GM18517 (cell line): ENCODE measurements at regions not wholly inside any gene's neighbourhood (a gene's known extent, or its start where the extent isn't known, plus 50 kb on each side); places are given as distances from the start of the nearest gene placed in this dataset.

ENCODE experiments used
- ATAC-seq: cut with Tn5 transposase; IDR thresholded peaks from one replicate; pipeline ENCODE4 v1.9.1; 2021; ENCODE audit warnings: mild to moderate bottlenecking, moderate library complexity; ENCODE audit not compliant: unreplicated experiment

DNA sequence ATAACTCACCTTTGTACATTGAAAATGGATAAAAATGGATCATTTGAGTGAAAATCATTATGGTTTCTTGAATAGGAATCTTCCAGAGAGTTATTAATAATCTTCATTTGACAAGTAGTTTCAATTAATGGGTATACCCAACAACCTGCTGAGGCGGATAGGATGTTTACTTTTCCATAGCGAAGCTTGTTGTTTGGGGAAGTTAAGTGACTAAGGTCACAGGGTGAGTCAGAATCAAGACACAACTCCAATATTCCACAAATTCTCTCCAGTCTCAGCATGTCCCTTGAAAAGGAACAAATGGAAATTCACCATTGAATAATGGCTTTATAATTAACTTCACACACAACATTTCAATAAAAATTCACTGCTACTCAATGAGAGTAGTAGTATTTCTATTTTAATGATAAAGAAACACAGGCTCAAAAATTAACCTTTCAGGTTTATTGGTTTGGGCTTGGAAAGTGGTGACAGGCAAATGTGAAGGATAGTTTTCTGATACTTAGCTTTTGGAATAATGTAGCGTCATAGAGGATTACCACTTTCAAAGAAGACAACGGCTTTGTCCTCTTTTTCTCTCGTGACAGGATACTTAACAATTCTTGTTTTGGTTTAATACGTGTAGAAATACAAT lies 211.3 kb downstream of the GPD2 start:
- ATAC-seq, result no peak

DNA sequence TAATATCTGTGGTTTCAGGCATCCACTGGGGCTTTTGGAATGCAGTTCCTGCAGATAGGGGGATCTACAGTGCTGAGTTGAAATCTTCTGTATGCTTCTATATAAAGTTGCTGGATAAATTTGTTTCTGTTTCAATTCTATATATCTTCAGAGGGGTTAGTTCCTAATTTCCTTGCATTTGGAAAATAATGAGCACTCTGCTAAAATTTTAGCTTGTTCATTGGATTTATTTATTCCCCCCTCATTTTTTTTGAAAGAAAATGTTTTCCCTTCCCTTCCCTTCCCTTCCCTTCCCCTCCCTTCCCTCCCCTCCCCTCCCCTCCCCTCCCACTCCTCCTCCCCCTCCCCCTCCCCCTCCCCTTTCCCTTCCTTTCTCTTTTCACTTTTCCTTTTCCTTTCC lies 212.3 kb downstream of the GPD2 start:
- no peak for ATAC-seq

DNA sequence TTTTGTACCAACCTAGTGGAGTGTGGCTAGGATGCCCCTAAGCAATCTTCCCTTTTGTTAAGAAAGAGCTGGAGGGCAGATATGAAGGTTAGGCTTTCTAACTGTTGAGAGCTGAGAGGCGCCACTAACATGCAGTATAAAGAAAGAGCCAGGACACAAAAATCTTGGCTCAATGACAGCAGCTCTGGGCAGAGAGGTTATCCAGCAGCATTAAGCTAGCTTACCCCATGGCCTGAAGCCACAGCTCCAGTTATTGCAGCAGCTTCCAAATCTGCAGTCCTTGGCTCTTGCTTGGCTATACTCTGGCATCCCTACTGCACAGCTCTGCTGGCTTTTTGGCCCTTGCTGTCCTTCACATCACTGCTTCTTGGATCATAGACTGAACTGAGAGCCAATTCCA lies 213.4 kb downstream of the GPD2 start:
- ATAC-seq, result no peak

DNA sequence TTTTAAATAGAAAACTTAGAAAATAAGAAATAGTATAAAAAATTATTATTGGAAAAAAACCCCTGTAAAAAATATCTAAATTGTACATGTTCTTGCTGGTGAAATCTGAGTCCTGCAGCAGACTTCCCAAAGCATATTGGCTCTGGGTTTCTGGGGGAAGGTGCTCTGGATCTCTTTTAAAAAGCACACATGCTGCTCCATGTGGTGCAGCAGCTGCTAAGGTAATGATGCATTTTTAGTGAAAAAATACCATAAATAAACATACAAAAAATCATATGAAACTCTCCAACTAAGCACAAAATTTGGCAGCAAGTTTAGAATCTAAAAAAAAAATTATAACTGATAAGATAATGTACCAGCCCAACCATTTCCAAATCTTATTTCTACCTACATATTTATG lies 216.5 kb downstream of the GPD2 start:
- ATAC-seq, result no peak

DNA sequence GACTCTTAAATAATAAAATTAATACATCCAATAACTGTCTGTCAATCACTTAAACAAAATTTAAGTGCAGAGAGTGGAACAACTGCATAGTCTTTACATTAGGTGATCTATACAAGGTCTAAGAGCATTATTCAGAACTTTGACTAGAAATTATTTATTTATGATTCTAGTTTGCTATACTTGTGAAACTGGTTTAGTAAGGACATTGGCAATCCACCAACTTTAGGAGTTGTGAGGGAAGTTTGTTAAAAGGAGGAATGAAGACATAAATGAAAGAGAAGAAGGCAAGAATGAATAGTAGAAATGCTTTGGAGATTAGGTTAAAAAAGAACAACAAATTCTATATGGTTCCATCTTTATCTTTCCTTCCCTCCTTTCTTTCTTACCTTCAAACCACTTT lies 217.5 kb downstream of the GPD2 start:
- no peak for ATAC-seq

DNA sequence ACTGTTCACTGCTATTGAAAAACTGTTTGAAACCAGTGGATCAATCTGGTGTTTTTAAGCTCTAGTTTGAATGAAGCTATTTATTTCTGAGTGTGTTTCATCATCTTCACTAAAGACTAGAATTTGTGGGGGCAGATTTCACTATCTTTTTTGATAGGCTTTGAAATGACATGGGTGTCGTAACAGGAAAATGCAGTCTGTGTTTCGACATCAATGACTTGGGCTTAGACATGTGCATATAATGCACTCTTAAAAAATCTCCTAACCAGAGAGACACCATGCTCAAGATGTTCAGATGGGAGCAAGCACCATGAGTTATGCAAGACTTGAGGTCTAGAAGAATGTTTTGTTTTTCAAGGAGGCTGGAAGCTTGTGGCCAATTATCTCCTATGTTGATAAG lies 221.6 kb downstream of the GPD2 start:
- ATAC-seq, result no peak

DNA sequence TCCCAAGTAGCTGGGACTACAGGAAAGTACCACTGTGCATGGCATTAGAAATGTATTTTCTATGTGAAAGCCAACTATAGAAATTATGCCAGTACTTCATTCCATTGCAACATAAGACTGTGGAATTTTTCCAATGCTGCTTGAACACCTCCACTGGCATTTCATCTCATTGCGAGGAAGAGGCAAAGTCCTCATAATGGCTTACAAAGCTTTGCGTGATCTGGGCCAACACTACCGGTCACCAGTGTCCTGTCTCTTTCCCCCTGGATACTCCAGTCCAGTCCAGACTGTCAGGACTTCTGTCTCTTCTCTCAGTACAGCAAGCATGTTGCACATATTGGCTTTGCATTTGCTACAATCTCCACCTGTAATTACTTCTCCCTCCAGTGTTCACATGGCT lies 223.5 kb downstream of the GPD2 start:
- no peak for ATAC-seq

DNA sequence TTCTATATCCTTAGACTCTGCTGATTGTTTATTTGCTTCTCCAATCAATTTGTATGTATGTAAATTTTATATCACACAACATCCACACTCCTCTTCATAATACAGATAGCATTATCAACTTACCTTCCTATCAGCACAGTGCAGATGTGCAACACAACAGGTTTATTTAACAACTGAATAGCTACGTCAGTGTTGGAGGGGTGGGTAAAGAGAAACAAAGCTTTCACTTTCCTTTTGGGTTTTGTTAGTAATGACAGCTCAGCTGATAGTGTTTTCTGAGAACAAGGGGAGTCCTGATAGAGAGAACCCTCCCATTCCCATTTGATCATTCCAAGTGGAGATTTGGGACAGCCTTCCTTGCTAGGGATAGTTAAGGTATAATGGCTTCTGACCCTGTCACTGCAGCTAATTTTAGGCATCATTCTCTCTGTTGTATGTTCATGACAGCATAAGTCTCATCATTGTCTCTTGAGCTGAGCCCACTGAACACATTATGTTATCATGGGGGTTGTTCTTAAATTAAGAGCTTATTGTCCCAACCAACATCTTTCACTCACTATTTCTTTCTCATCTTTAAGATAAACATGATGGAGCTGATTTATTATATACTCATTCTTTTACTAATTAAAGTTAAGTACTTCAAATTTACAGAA lies 227.7 kb downstream of the GPD2 start:
- ATAC-seq, result peak; percentile 82

DNA sequence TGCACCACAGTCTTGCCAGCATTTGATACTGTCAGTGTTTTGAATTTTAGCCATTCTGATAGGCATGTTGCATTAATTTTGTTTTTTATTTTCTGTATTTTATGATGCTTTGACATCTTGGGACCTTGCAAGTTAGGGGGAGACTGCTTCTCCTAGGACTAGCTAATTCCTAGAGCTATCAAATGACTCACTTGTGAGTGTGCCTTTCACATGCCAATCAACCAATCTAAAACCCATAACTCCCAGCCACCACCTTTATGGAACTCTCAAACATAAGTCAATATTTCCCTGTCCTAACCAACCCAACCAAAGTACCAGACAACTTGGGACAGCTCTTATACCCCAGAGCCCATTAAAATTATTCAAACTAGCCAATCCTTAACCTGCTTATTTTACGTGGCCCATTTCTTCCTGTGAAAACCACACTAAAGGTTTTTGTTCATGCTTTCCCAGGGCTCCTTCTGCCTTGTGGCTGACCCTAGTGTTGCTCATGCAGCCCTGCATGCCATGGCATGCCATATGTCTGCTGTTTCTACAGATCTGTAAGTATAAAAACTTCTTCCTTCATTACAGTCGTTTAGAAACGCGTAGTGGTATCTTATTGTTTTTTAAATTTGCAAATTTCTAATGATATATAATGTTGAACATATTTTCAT lies 230.1 kb downstream of the GPD2 start:
- no peak for ATAC-seq

DNA sequence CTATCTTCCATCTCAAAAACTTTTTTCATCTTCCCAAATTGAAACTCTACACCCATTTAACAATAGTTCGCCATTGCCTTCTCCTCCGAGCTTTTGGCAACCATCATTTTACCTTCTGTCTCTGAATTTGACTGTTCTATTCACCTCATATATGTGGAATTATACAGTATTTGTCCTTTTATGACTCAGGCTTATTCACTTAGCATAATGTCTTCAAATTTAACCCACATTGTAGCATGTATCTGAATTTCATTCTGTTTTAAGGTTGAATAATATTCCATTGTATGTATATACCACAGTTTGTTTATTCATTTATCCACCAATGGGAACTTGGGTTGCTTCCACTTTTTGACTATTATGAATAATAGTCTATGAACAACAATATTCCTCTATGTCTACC lies 233.9 kb downstream of the GPD2 start:
- no peak for ATAC-seq

DNA sequence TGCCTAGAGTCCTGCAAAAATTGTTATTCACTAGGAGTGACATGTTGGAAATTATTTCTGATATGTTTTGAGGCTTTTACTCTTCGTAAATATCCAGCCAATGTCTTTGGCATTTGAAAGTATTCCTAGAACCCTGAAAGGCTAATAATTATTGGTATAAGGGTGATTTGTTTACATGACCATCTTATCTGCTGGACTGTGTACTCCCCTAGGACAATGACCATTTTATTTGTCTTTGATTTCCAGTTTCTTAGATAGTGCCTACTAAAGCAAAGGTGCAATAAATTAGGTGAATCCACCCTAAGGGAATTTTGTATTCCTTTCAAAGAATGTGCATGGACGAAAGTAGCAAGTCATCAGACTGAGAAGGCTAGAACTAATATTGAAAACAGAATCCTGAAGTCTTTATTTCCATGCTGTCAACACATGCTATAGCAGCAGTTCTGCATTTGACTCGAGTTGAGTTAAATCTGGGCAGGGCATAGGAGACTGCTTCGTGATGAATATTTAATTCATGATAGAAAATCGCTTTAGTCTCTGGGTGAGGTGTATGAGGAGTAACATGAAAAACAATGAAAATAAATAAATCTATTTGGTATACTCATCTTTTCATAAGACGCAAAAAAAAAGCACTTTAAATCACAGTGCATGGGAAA lies 235.7 kb downstream of the GPD2 start:
- ATAC-seq, result no peak

DNA sequence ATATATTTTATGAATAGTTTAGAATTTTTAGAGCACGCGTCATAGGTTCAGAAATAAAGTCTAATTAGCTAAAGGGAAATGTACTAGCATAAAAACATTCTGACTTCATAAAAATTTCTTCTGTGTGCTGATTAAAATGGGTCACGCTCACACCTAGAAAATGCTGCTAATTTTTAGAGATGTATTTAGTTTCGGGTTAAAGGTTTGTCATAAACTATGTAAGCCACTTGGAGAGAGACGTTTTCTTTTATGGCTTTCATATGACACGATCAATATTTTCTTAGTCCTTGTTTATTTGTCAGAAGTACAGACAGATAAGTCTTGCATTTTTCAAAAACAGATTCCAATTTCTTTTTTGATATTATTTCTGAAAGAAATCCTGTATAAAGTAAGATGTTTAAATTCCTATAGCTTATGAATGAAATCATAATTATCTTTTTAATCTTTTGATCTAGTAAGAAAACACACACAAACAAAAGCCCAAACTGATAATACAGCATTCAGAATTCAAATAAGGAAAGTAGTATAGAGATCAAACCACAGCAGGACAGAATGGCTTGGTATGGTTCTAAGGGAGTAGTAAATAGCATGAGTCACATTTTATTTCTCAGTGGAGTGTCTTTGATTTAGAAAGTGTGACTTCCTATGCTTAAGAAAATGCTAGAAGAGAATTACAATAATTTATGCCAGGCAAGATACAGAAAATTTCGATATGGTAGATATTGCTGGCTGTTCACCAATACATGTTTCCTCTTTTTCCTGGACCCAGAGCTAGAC lies 236.6 kb downstream of the GPD2 start:
- ATAC-seq, result no peak

DNA sequence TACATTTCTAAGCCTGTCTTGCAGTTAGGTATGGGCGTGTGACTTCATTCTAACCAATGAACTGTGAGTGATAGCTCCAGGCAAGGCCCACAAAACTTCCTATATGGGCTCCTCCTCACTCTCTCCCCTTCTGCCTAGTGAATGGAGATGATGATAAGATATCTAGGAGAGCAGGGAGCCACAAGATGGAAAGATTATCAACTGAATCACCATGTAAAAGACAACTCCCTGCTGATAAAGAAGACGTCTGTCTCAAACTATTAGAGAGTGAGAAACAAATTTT lies 237.1 kb downstream of the GPD2 start:
- ATAC-seq, result no peak

DNA sequence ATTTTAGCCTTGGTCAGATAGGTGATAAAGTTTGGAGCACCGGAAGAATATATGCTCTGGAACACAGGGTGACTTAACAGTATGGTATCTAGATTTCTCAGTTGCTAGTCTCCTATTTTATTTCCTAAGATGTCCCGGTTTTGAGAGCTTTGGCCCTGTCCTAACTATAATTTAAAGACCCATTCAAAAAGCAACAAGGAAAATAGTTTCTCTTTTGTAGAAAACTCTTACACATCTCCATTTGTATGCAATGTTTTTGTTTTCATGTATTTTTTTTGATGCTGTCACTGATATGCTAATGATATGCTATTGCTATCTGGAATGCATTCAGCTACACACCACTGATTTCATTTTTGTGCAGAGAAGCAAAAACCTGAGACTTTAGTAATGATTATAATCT lies 237.8 kb downstream of the GPD2 start:
- no peak for ATAC-seq

DNA sequence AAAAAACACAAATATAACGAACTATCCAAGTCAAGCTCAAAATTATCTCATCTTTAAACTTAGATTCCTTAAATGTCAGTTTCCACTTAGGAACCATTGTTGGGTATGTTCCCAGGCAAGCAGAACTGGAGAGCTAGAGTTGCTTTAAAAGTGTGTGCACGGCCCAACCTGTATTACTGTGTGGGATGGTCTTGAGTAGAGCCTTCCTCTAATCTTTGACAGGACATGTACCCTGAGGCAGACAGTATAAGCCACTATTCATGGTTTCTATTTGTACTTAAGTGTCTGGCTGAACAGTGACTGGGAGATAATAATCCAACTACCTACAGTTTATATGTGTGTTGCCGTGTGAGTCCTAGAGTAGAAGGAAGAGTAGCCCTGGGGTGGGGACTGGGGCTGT lies 239.7 kb downstream of the GPD2 start:
- no peak for ATAC-seq

DNA sequence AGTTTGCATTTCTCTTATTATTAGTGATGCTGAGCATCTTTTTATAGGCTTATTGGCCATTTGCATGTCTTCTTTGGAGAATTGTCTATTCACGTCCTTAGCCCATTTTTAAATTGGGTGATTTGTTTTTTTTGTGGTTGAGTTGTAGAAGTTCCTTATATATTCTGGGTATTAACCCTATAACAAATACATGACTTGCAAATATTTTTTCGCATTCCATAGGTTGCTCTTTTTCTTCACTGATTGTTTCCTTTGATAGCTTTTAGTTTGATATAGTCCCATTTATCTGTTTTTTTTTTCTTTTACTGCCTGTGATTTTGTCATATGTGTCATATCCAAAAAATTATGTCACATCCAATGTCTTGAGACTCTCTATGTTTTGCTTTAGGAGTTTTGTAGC lies 243.6 kb downstream of the GPD2 start:
- ATAC-seq, result no peak

DNA sequence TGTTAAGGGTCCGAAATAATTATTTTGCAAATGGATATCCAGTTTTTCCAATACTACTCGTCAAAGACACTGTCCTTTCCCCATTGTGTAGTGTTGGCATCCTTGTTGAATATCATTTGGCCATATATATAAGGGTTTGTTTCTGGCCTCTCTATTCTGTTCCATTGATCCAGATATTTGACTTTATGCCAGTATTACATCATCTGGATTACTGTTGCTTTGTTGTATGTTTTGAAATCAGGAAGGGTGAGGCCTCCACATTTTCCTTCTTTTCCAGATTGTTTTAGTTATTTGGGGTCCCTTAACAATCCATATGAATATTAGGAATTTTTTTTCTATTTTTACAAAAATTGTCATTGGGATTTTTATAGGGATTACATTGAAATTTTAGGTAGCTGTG lies 244.1 kb downstream of the GPD2 start:
- ATAC-seq, result no peak

DNA sequence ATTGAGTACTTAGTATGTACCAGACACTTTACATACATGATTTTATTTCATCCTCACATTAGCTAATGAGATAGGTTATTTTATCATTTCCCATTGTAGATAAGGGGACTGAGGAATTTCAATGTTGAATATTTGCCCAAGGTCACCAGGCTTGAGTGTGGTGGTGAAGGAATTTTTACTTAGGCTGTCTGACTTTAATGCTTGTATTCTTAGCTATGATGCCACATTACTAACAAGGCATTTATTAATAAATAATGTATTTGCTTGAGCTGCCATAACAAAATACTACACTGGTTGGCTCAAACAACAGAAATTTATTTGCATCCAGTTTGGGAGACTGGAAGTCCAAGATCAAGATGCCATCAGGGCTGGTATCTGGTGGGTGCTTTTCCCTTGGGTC lies 250.9 kb downstream of the GPD2 start:
- no peak for ATAC-seq

DNA sequence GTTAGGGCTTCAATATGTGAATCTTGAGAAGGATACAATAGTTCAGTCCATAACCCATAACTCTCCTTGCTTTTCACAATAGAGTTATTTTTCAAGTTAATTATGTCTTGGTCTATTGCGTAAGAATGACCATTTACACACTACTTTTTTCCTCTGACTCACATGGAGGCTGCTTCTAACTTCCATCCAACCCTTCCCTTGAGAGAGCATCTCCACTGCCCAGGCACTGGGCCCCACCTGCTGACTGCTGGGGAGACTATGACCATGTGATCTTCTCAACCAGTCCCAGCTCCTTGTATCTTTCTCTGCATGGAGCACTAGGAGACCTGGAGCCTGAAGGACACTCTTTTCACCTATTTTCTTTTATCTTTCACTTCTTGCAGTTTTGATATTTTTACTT lies 251.5 kb downstream of the GPD2 start:
- no peak for ATAC-seq

DNA sequence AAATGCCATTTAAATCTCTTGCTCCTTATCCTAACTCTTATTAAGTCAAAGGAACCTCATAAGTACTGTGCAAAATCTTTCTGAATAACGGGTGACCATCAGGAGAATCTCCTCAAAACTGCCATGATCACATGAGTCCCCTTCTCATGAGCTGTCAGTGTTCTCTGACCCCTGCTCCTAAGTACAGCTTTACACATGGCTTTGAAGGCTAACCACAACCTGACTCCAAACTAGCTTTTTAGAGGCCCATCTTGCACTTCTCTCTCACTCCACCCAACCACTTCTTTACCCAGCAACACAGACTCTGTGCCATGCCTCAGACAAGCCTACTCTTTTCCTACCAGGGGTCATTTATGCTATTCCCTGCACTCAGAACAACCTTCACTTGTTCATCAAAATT lies 253.8 kb downstream of the GPD2 start:
- no peak for ATAC-seq

DNA sequence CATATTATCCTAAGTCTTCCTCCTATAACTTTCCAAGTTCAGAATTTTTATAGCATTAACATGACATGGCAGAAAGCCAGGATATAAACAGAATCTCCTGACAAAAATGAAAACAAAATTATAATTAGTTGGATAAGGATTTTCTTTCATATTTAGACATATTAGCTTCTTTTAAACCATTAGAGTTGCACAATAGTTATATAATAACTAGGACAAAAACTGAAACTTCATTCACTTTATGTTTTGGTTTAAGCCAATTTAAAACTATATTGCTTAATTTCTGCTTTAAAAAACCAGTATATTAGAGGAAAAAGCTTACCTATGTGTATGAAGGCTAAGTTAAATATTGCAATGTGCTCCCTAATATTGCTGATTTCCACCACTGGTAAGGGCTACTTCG lies 254.8 kb downstream of the GPD2 start:
- ATAC-seq, result no peak

DNA sequence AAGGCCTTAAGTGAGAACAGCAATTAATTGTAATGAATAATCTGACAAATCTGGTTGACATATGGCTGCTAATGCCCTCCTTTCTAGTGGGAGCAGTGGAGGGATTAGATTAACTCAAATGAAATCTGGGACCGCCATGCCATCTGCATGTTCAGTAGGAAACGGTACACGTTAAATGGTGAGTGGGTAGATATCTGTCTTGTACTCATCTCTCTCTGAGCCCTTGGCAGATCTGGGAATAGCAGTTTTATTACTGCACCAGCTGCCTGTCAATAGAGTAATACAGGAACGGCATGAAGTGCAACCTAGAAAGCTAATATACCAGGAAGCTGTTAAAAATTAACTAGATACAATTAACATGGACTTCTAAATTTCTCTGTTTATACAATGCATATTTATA lies 258.8 kb downstream of the GPD2 start:
- no peak for ATAC-seq
